Right atrium auricular region (tissue), 2 donors: ENCODE measurements at regions not wholly inside any gene's neighbourhood (a gene's known extent, or its start where the extent isn't known, plus 50 kb on each side); places are given as distances from the start of the nearest gene placed in this dataset.

Experiments used
- DNase-seq: peaks from one replicate; pipeline ENCODE4 v3.0.0-alpha.2; 2019; ENCODE audit warnings: low spot score
- H3K27ac ChIP-seq, 2 donors: fragments of 200-600 bp; sonication (generic); 1 replicate in 1 of 2; 2 replicates in 1 of 2; pipeline ENCODE4 v1.5.1; 2016 to 2019
- H3K27me3 ChIP-seq, 2 donors: fragments of 200-600 bp; sonication (generic); one replicate each; pipeline versions ENCODE4 v1.5.1 to v1.6.0; 2017 to 2019
- H3K36me3 ChIP-seq: fragments of 200-600 bp; sonication (generic); one replicate; pipeline ENCODE4 v1.5.1; 2016
- H3K4me1 ChIP-seq, 2 donors: fragments of 200-600 bp; sonication (generic); one replicate each; pipeline versions ENCODE4 v1.5.1 to v1.6.0; 2017 to 2019
- H3K4me3 ChIP-seq, 2 donors: fragments of 200-600 bp; sonication (generic); 1 replicate in 1 of 2; 2 replicates in 1 of 2; pipeline ENCODE4 v1.5.1; 2017 to 2019; ENCODE audit warnings: mild to moderate bottlenecking in 1 of 2, moderate library complexity in 1 of 2
- H3K9me3 ChIP-seq, 2 donors: fragments of 200-600 bp; sonication (generic); one replicate each; pipeline ENCODE4 v1.5.1; 2019
- CTCF ChIP-seq, 2 donors: fragments of 200-600 bp; sonication (generic); IDR thresholded peaks; one replicate each; pipeline ENCODE4 v1.5.1; 2019; ENCODE audit warnings: antibody characterized with exemption in 2 of 2

GRCh38 chr4:129327637-129328036 lies 231.7 kb downstream of the C4orf33 start:
- Histone ChIP-seq H3K27me3 (no peaks in the 10 kb centered on the region), H3K4me3 (no peak overlapping the region), H3K36me3 (no peaks in the 10 kb centered on the region), H3K9me3 (no peaks in the 10 kb centered on the region), H3K4me1 (no peaks in the 10 kb centered on the region), H3K27ac (no peak overlapping the region)
- no peak for DNase-seq
- no peak for TF ChIP-seq CTCF (IDR thresholded peaks at IDR 0.05)

- no peak for DNase-seq
- Histone ChIP-seq H3K36me3 (no peaks in the 10 kb centered on the region), H3K27ac (no peak overlapping the region), H3K9me3 (no peaks in the 10 kb centered on the region), H3K27me3 (no peaks in the 10 kb centered on the region), H3K4me1 (no peaks in the 10 kb centered on the region), H3K4me3 (no peak overlapping the region)
- no peak for TF ChIP-seq CTCF (IDR thresholded peaks at IDR 0.05)
Measured at GRCh38 chr4:129328162-129328561, 232.2 kb downstream of the C4orf33 start.

- TF ChIP-seq CTCF (IDR thresholded peaks at IDR 0.05), result no peak
- H3K27me3 ChIP-seq, result no peaks in the 10 kb centered on the region
Measured at GRCh38 chr4:129334136-129334535, 238.2 kb downstream of the C4orf33 start.

GRCh38 chr4:129335276-129335675 lies 239.3 kb downstream of the C4orf33 start:
- TF ChIP-seq CTCF (IDR thresholded peaks at IDR 0.05), result no peak
- H3K27me3 ChIP-seq, result no peaks in the 10 kb centered on the region
- DNase-seq, result no peak
- no peaks in the 10 kb centered on the region for H3K4me1 ChIP-seq
- no peak overlapping the region for H3K27ac ChIP-seq
- H3K4me3 ChIP-seq, result no peak overlapping the region
- no peaks in the 10 kb centered on the region for H3K9me3 ChIP-seq
- H3K36me3 ChIP-seq, result no peaks in the 10 kb centered on the region

More at GRCh38 chr4:129334136-129334535, 238.2 kb downstream of the C4orf33 start:
- H3K4me3 ChIP-seq, result no peak overlapping the region
- DNase-seq, result no peak
- H3K36me3 ChIP-seq, result no peaks in the 10 kb centered on the region
- no peaks in the 10 kb centered on the region for H3K9me3 ChIP-seq
- H3K27ac ChIP-seq, result no peak overlapping the region
- H3K4me1 ChIP-seq, result no peaks in the 10 kb centered on the region

GRCh38 chr4:129335818-129336217 lies 239.9 kb downstream of the C4orf33 start:
- Histone ChIP-seq H3K4me3 (no peak overlapping the region), H3K9me3 (no peaks in the 10 kb centered on the region), H3K27me3 (no peaks in the 10 kb centered on the region), H3K4me1 (no peaks in the 10 kb centered on the region), H3K36me3 (no peaks in the 10 kb centered on the region), H3K27ac (no peak overlapping the region)
- no peak for DNase-seq
- TF ChIP-seq CTCF (IDR thresholded peaks at IDR 0.05), result no peak

GRCh38 chr4:129336457-129337227 lies 240.7 kb downstream of the C4orf33 start:
- DNase-seq, result no peak
- Histone ChIP-seq H3K36me3 (no peaks in the 10 kb centered on the region), H3K4me3 (no peak overlapping the region), H3K27ac (no peak overlapping the region), H3K4me1 (no peaks in the 10 kb centered on the region), H3K9me3 (no peaks in the 10 kb centered on the region), H3K27me3 (no peaks in the 10 kb centered on the region)
- TF ChIP-seq CTCF (IDR thresholded peaks at IDR 0.05), result no peak
